GM12892 (cell line): ENCODE measurements at regions not wholly inside any gene's neighbourhood (a gene's known extent, or its start where the extent isn't known, plus 50 kb on each side); places are given as distances from the start of the nearest gene placed in this dataset.

Experiments
- POLR2AphosphoS5 ChIP-seq: IDR thresholded peaks from 2 replicates; pipeline ENCODE4 v1.6.1; 2011; ENCODE audit warnings: low read depth, low read length, control low read depth
- TAF1 ChIP-seq: IDR thresholded peaks from 2 replicates; pipeline ENCODE4 v1.6.1; 2011; ENCODE audit warnings: low read depth, mild to moderate bottlenecking, control low read depth, low read length, borderline replicate concordance

DNA sequence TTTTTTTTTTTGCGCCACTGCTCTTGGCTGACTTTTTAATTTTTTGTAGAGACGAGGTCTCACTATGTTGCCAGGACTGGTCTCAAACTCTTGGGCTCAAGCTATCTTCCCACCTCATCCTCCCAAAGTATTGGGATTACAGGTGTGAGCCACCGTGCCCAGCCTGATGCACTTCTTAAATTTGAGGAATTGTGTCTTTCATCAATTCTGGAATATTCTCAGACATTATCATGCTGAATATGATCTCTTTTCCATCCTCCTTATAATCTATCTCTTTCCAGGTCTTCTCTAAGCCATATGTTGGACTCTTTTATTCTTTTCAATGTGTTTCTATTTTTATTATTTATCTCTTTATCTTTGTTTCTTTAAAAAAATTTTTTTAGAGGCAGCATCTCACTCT is 196.2 kb upstream of the IER5L start:
- no peak for TF ChIP-seq TAF1
- no peak for TF ChIP-seq POLR2AphosphoS5
